SU-DHL-6 (cell line): ENCODE measurements at regions not wholly inside any gene's neighbourhood (a gene's known extent, or its start where the extent isn't known, plus 50 kb on each side); places are given as distances from the start of the nearest gene placed in this dataset.

ENCODE experiments used
- H2AFZ ChIP-seq: fragments of 200-600 bp; sonication (generic); 2 replicates; pipeline ENCODE4 v1.6.1; 2014; ENCODE audit warnings: low read depth, mild to moderate bottlenecking, moderate library complexity, mixed read lengths, antibody characterized with exemption, low read length; ENCODE audit not compliant: severe bottlenecking
- H3F3A ChIP-seq: fragments of 200-600 bp; shearing (Covaris generic); 2 replicates; pipeline ENCODE4 v1.6.0; 2016; ENCODE audit warnings: antibody characterized with exemption, mild to moderate bottlenecking; ENCODE audit not compliant: insufficient read depth
- H3K27ac ChIP-seq: fragments of 200-600 bp; sonication (generic); 2 replicates; pipeline ENCODE4 v1.5.1; 2016; ENCODE audit warnings: low read depth, mild to moderate bottlenecking, low read length, moderate library complexity, mixed read lengths
- H3K27me3 ChIP-seq: fragments of 200-600 bp; sonication (generic), shearing (Covaris generic); 2 replicates; pipeline ENCODE4 v1.6.0; 2014; ENCODE audit warnings: mild to moderate bottlenecking, low read length
- H3K36me3 ChIP-seq: fragments of 200-600 bp; sonication (generic); 2 replicates; pipeline ENCODE4 v1.6.1; 2014; ENCODE audit warnings: mild to moderate bottlenecking, low read length, mixed read lengths
- H3K4me2 ChIP-seq: fragments of 300-600, 200-600 bp; shearing (Covaris generic), sonication (generic); 2 replicates; pipeline ENCODE4 v1.6.0; 2014; ENCODE audit warnings: low read length, low read depth, mild to moderate bottlenecking; ENCODE audit not compliant: poor library complexity, severe bottlenecking
- H3K4me3 ChIP-seq: fragments of 200-600 bp; sonication (generic); 2 replicates; pipeline ENCODE4 v1.5.1; 2014; ENCODE audit warnings: antibody characterized with exemption, low read length, mild to moderate bottlenecking, mixed read lengths; ENCODE audit not compliant: insufficient read depth, poor library complexity, severe bottlenecking
- H3K79me2 ChIP-seq: fragments of 200-600 bp; sonication (generic); 2 replicates; pipeline ENCODE4 v1.6.1; 2014; ENCODE audit warnings: mild to moderate bottlenecking, low read length, moderate library complexity; ENCODE audit not compliant: insufficient read depth
- H3K9ac ChIP-seq: fragments of 200-600 bp; sonication (generic); 2 replicates; pipeline ENCODE4 v1.7.0; 2014; ENCODE audit warnings: mild to moderate bottlenecking, low read length
- H3K9me2 ChIP-seq: fragments of 200-600 bp; sonication (generic); replicated peaks from 2 replicates; pipeline ENCODE4 v1.6.1; 2014; ENCODE audit warnings: low read length; ENCODE audit not compliant: insufficient read depth
- H3K9me3 ChIP-seq: fragments of 200-600 bp; sonication (generic); 2 replicates; pipeline ENCODE4 v1.6.1; 2014; ENCODE audit warnings: low read length, mixed read lengths; ENCODE audit not compliant: insufficient read depth
- H4K20me1 ChIP-seq: fragments of 200-600 bp; sonication (generic); 2 replicates; pipeline ENCODE4 v1.6.1; 2014; ENCODE audit warnings: low read depth, mild to moderate bottlenecking, antibody characterized with exemption, low read length, moderate library complexity, mixed read lengths
- CTCF ChIP-seq: fragments of 200-600 bp; sonication (generic); IDR thresholded peaks from one replicate; pipeline ENCODE4 v1.5.1; 2017; ENCODE audit warnings: antibody characterized with exemption, mild to moderate bottlenecking, low read length, moderate library complexity; ENCODE audit not compliant: insufficient read depth, poor library complexity, severe bottlenecking
- EZH2phosphoT487 ChIP-seq: fragments of 200-600 bp; sonication (generic), shearing (Covaris generic); conservative IDR thresholded peaks from 2 replicates; pipeline ENCODE4 v1.6.1; 2018; ENCODE audit warnings: mild to moderate bottlenecking, antibody characterized with exemption, low read length, moderate library complexity, mixed read lengths

DNA sequence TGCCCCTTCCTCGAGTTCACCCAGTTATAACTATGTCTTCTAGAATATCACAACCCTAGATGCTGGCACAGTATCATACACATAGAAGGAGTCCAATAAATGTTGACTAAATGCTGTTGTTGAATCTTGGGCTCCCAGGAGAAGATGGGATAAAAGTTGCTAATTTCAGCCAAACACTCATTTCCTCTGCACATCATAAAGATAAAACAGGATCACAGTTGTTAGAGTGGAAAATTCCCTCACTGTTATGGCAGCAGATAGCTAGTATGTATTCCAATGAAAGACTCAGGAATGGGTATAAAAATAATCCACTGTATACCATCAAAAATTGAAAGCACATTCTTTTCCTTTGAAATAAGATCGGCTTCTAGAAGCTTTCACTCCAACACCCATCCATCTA is 294.9 kb upstream of the TSHZ2 start:
- Histone ChIP-seq H4K20me1 (no peaks in the 10 kb centered on the region), H3K9me3 (no peaks in the 10 kb centered on the region), H3K36me3 (no peaks in the 10 kb centered on the region), H3K27ac (no peak overlapping the region), H3K9ac (no peak overlapping the region), H3K4me3 (no peak overlapping the region), H3K4me2 (no peak overlapping the region), H3K79me2 (no peaks in the 10 kb centered on the region), H3F3A (no peaks in the 10 kb centered on the region), H2AFZ (no peak overlapping the region), H3K27me3 (no peaks in the 10 kb centered on the region), H3K9me2 (no peaks in the 10 kb centered on the region)
- no peak for TF ChIP-seq EZH2phosphoT487

DNA sequence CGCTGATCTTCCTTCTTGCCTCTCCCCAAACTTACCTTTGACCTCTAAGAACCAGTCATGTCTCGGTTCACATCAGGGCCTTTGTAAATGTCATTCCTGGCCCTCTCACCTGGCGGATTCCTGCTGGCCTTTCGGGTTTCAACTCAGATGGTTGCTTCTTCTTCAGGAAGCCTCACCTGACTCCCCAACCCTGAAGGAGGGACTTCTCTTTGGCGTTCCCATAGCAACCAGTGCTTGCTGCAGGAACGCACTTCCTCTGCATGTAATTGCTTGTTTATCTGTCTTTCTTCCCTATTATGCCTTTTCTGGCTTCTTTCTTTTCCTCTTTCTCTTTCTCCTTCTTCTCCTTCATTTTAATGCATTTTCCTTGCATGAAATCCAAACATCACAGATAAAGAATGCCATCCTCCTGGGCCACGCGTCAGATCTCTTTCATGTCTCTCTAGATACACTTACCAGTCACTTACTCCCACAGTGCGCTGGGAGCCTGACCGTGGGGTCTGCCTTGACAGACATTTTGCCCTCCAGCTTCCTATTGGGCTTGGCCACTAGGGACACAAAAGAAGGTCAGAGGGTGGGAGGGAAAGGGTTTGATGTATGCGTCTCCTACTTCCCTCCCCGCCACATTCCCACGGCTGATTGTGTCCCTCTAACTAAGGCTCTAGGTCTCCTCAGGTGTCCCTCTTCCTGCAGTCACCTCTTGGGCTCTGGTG is 295.7 kb upstream of the TSHZ2 start:
- no peak overlapping the region for H3K4me3 ChIP-seq
- H3K9ac ChIP-seq = no peak overlapping the region
- no peak overlapping the region for H3K4me2 ChIP-seq
- H3K9me2 ChIP-seq = no peaks in the 10 kb centered on the region
- no peak overlapping the region for H2AFZ ChIP-seq
- no peak overlapping the region for H3K27ac ChIP-seq
- H3F3A ChIP-seq = no peaks in the 10 kb centered on the region
- TF ChIP-seq CTCF (no peak), EZH2phosphoT487 (no peak)
- H3K79me2 ChIP-seq = no peaks in the 10 kb centered on the region
- no peaks in the 10 kb centered on the region for H3K27me3 ChIP-seq
- no peaks in the 10 kb centered on the region for H4K20me1 ChIP-seq
- no peaks in the 10 kb centered on the region for H3K9me3 ChIP-seq
- H3K36me3 ChIP-seq = no peaks in the 10 kb centered on the region

DNA sequence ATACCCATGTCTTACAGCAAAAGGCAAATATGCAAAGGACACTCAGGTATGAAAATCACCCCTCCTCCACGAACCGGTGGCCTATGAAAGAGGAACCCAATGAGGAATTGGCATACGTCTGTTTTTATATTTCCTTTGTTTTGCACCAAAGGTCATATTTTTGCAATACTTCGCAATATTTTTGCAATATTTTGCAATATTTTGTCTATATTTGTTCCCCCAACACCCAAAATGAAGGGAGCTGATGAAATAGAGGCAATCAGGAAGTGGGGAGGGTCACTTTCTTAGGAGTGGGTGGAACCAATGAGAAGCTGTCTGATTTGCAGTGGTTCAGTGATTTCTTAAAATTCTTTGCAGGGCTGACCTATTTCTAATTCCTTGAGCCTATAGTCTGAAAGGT is 296.8 kb upstream of the TSHZ2 start:
- no peak overlapping the region for H3K4me2 ChIP-seq
- no peaks in the 10 kb centered on the region for H3K36me3 ChIP-seq
- no peaks in the 10 kb centered on the region for H3F3A ChIP-seq
- H2AFZ ChIP-seq = no peak overlapping the region
- no peaks in the 10 kb centered on the region for H3K27me3 ChIP-seq
- no peak overlapping the region for H3K9ac ChIP-seq
- no peaks in the 10 kb centered on the region for H4K20me1 ChIP-seq
- TF ChIP-seq CTCF (no peak), EZH2phosphoT487 (no peak)
- no peak overlapping the region for H3K27ac ChIP-seq
- no peaks in the 10 kb centered on the region for H3K9me3 ChIP-seq
- no peaks in the 10 kb centered on the region for H3K9me2 ChIP-seq
- no peaks in the 10 kb centered on the region for H3K79me2 ChIP-seq
- H3K4me3 ChIP-seq = no peak overlapping the region

DNA sequence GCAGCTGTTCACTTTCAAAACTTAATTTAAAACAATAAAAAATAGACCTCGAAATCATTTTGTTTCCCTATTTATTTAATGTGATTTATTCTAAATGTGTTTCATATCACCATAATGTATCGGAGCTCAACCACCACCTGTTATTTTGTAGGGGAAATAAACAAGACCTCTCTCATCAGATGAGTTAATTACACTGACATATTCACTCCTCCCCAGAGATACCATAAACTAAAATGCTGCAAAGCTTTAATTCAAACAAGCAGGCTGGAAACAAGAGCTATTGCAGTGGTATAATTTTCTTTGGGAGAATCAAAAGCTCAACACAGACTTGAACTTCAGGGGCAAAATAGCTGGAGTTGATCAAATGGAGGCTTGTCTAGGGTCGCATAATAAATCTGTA is 303.5 kb upstream of the TSHZ2 start:
- H3K9me2 ChIP-seq = no peaks in the 10 kb centered on the region
- no peak overlapping the region for H2AFZ ChIP-seq
- no peaks in the 10 kb centered on the region for H3F3A ChIP-seq
- no peaks in the 10 kb centered on the region for H4K20me1 ChIP-seq
- no peak overlapping the region for H3K27ac ChIP-seq
- no peak overlapping the region for H3K9ac ChIP-seq
- no peaks in the 10 kb centered on the region for H3K9me3 ChIP-seq
- no peak overlapping the region for H3K4me3 ChIP-seq
- TF ChIP-seq CTCF = no peak
- no peak for TF ChIP-seq EZH2phosphoT487
- H3K27me3 ChIP-seq = no peaks in the 10 kb centered on the region
- no peak overlapping the region for H3K4me2 ChIP-seq
- H3K79me2 ChIP-seq = no peaks in the 10 kb centered on the region
- H3K36me3 ChIP-seq = no peaks in the 10 kb centered on the region
